Muscle layer of duodenum (tissue), 2 donors: ENCODE measurements at regions not wholly inside any gene's neighbourhood (a gene's known extent, or its start where the extent isn't known, plus 50 kb on each side); places are given as distances from the start of the nearest gene placed in this dataset.

Experiments used
- H3K27ac ChIP-seq: one replicate; pipeline ENCODE4 v1.7.0; 2013; ENCODE audit warnings: mild to moderate bottlenecking, low read length
- H3K27me3 ChIP-seq: one replicate; pipeline ENCODE4 v1.7.0; 2013; ENCODE audit warnings: low read depth, mild to moderate bottlenecking, control low read depth, low read length
- H3K36me3 ChIP-seq, 2 donors: one replicate each; pipeline ENCODE4 v1.7.0; 2013; ENCODE audit warnings: low read length in 2 of 2, control low read depth in 1 of 2, mild to moderate bottlenecking in 1 of 2; ENCODE audit not compliant: insufficient read depth in 2 of 2, control insufficient read depth in 1 of 2
- H3K4me1 ChIP-seq, 2 donors: one replicate each; pipeline ENCODE4 v1.7.0; 2013; ENCODE audit warnings: low read length in 2 of 2, mild to moderate bottlenecking in 2 of 2, control low read depth in 1 of 2, moderate library complexity in 1 of 2; ENCODE audit not compliant: insufficient read depth in 2 of 2, control insufficient read depth in 1 of 2
- H3K4me3 ChIP-seq, 2 donors: one replicate each; pipeline ENCODE4 v1.7.0; 2013; ENCODE audit warnings: low read length in 2 of 2, low read depth in 1 of 2, mild to moderate bottlenecking in 1 of 2
- H3K9me3 ChIP-seq, 2 donors: one replicate each; pipeline ENCODE4 v1.7.0; 2013; ENCODE audit warnings: low read length in 2 of 2, control low read depth in 1 of 2, mild to moderate bottlenecking in 1 of 2; ENCODE audit not compliant: control insufficient read depth in 1 of 2
- donor health status: healthy.

- no peak overlapping the region for H3K4me3 ChIP-seq
- no peaks in the 10 kb centered on the region for H3K36me3 ChIP-seq
- no peaks in the 10 kb centered on the region for H3K27me3 ChIP-seq
- H3K9me3 ChIP-seq, result no peaks in the 10 kb centered on the region
- peaks cover 9 to 26% of the 10 kb centered on the region in 2 donors for H3K4me1 ChIP-seq
- H3K27ac ChIP-seq, result no peak overlapping the region
These were observed 50.7 kb upstream of the SPATA12 start for GRCh38 chr3:57009802-57010201.

- H3K36me3 ChIP-seq, result no peaks in the 10 kb centered on the region
- H3K4me3 ChIP-seq, result no peak overlapping the region
- H3K9me3 ChIP-seq, result no peaks in the 10 kb centered on the region
- no peak overlapping the region for H3K27ac ChIP-seq
- peaks cover 9 to 26% of the 10 kb centered on the region in 2 donors for H3K4me1 ChIP-seq
- no peaks in the 10 kb centered on the region for H3K27me3 ChIP-seq
These were observed 51.1 kb upstream of the SPATA12 start for GRCh38 chr3:57009367-57009766.

GRCh38 chr3:57007521-57008460 lies 52.7 kb upstream of the SPATA12 start:
- H3K36me3 ChIP-seq, result no peaks in the 10 kb centered on the region
- peak overlapping the region; percentile 89 for H3K27ac ChIP-seq
- H3K27me3 ChIP-seq, result no peaks in the 10 kb centered on the region
- peaks cover 9 to 26% of the 10 kb centered on the region in 2 donors for H3K4me1 ChIP-seq
- H3K4me3 ChIP-seq, result peak overlapping the region; percentile 4 to 37
- H3K9me3 ChIP-seq, result no peaks in the 10 kb centered on the region

GRCh38 chr3:57006949-57007419 lies 53.5 kb upstream of the SPATA12 start:
- Histone ChIP-seq H3K27me3 (no peaks in the 10 kb centered on the region), H3K27ac (peak overlapping the region; percentile 89), H3K36me3 (no peaks in the 10 kb centered on the region), H3K4me3 (no peak overlapping the region), H3K4me1 (peaks cover 9 to 26% of the 10 kb centered on the region in 2 donors), H3K9me3 (no peaks in the 10 kb centered on the region)

- H3K9me3 ChIP-seq, result no peaks in the 10 kb centered on the region
- H3K27me3 ChIP-seq, result no peaks in the 10 kb centered on the region
- peak overlapping the region; percentile 89 for H3K27ac ChIP-seq
- H3K36me3 ChIP-seq, result no peaks in the 10 kb centered on the region
- no peak overlapping the region for H3K4me3 ChIP-seq
- H3K4me1 ChIP-seq, result peaks cover 9 to 26% of the 10 kb centered on the region in 2 donors
These were observed 54.2 kb upstream of the SPATA12 start for GRCh38 chr3:57006179-57006657.

GRCh38 chr3:57004229-57004628 lies 56.2 kb upstream of the SPATA12 start:
- no peaks in the 10 kb centered on the region for H3K9me3 ChIP-seq
- no peaks in the 10 kb centered on the region for H3K27me3 ChIP-seq
- no peaks in the 10 kb centered on the region for H3K36me3 ChIP-seq
- no peak overlapping the region for H3K4me3 ChIP-seq
- peaks cover 9 to 23% of the 10 kb centered on the region in 2 donors for H3K4me1 ChIP-seq
- H3K27ac ChIP-seq, result no peak overlapping the region

GRCh38 chr3:57003676-57004075 lies 56.8 kb upstream of the SPATA12 start:
- H3K27me3 ChIP-seq, result no peaks in the 10 kb centered on the region
- peaks cover 9 to 21% of the 10 kb centered on the region in 2 donors for H3K4me1 ChIP-seq
- H3K27ac ChIP-seq, result no peak overlapping the region
- no peaks in the 10 kb centered on the region for H3K9me3 ChIP-seq
- H3K36me3 ChIP-seq, result no peaks in the 10 kb centered on the region
- no peak overlapping the region for H3K4me3 ChIP-seq

- Histone ChIP-seq H3K27ac (no peak overlapping the region), H3K4me1 (peaks cover 0 to 11% of the 10 kb centered on the region in 2 donors), H3K4me3 (no peak overlapping the region), H3K27me3 (no peaks in the 10 kb centered on the region), H3K36me3 (no peaks in the 10 kb centered on the region), H3K9me3 (no peaks in the 10 kb centered on the region)
These were observed 59.1 kb upstream of the SPATA12 start for GRCh38 chr3:57001356-57001755.

GRCh38 chr3:57000012-57000411 lies 60.5 kb upstream of the SPATA12 start:
- H3K27ac ChIP-seq, result no peak overlapping the region
- no peaks in the 10 kb centered on the region for H3K27me3 ChIP-seq
- peaks cover 0 to 11% of the 10 kb centered on the region in 2 donors for H3K4me1 ChIP-seq
- H3K4me3 ChIP-seq, result no peak overlapping the region
- no peaks in the 10 kb centered on the region for H3K36me3 ChIP-seq
- H3K9me3 ChIP-seq, result no peaks in the 10 kb centered on the region

- peaks cover 0 to 11% of the 10 kb centered on the region in 2 donors for H3K4me1 ChIP-seq
These were observed 60.9 kb upstream of the SPATA12 start for GRCh38 chr3:56999547-56999946.

GRCh38 chr3:56998076-56998529 lies 62.4 kb upstream of the SPATA12 start:
- H3K4me3 ChIP-seq, result no peak overlapping the region
- no peaks in the 10 kb centered on the region for H3K27me3 ChIP-seq
- H3K27ac ChIP-seq, result no peak overlapping the region
- H3K4me1 ChIP-seq, result peaks cover 0 to 11% of the 10 kb centered on the region in 2 donors
- H3K9me3 ChIP-seq, result no peaks in the 10 kb centered on the region
- H3K36me3 ChIP-seq, result no peaks in the 10 kb centered on the region

More at GRCh38 chr3:56999547-56999946, 60.9 kb upstream of the SPATA12 start:
- H3K36me3 ChIP-seq, result no peaks in the 10 kb centered on the region
- no peak overlapping the region for H3K4me3 ChIP-seq
- H3K27ac ChIP-seq, result no peak overlapping the region
- no peaks in the 10 kb centered on the region for H3K27me3 ChIP-seq
- H3K9me3 ChIP-seq, result no peaks in the 10 kb centered on the region
